Effector CD8-positive, alpha-beta T cell (primary cell): ENCODE measurements at regions not wholly inside any gene's neighbourhood (a gene's known extent, or its start where the extent isn't known, plus 50 kb on each side); places are given as distances from the start of the nearest gene placed in this dataset.

Experiments
- DNase-seq: peaks from one replicate; lab custom pipeline; 2025; lab: John Stamatoyannopoulos, UW

GRCh38 chr13:106234636-106235035, 300.8 kb downstream of the EFNB2 start:
- DNase-seq = no peak

- DNase-seq = no peak
Measured at GRCh38 chr13:106233134-106233735, 302.2 kb downstream of the EFNB2 start.

DNA sequence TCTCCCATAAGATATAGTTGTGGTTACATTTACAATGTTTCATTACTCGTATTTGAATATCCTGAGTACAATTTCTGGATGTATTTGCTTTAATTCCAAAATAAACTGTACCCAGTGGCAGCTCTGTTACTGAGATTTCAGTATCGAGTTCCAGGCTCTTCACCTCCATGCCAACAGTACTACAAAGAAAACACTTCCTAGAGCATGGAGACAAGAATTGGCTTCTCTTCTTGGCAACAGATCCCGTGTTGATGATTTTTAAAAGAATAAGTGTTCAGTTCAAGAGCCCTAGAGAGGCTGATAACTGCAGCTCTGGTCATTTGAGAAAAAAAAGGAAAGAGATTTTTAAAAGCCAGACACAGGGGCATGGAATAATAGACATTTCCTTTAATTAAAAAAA, 302.8 kb downstream of the EFNB2 start:
- DNase-seq = no peak

GRCh38 chr13:106230450-106230849, 305.0 kb downstream of the EFNB2 start:
- no peak for DNase-seq

- no peak for DNase-seq
Measured at GRCh38 chr13:106225126-106225525, 310.3 kb downstream of the EFNB2 start.

- DNase-seq = no peak
Measured at GRCh38 chr13:106220211-106220610, 315.3 kb downstream of the EFNB2 start.

GRCh38 chr13:106213028-106213757, 322.3 kb downstream of the EFNB2 start:
- DNase-seq = no peak

DNA sequence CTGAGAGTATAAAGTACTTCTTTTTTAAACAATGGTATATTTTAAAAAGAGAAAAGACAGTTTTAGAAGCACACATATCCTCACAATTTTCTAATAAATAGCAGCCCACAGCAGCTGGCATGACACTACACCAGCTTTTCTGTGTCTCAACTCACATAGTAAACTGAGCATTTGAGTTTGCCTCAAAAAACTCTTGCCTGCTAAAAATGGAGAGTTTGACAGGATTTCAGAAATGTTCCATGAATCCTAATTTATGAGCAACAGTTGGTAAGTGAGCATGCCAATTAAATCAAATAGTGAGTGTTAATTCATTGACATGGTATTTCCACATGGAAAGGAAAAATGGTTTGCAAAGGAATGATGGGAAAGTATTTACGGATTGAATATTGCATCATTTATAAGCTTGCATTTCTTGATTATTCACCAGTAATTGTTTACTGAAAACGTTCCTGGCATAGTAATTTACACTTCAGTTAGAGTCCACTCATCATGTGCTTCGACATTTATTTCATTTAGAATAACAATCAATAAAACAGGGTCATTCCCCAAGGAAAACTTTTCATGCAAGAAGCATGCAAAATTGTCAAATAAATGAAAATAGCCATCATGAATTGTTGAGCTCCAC, 323.0 kb downstream of the EFNB2 start:
- no peak for DNase-seq

DNA sequence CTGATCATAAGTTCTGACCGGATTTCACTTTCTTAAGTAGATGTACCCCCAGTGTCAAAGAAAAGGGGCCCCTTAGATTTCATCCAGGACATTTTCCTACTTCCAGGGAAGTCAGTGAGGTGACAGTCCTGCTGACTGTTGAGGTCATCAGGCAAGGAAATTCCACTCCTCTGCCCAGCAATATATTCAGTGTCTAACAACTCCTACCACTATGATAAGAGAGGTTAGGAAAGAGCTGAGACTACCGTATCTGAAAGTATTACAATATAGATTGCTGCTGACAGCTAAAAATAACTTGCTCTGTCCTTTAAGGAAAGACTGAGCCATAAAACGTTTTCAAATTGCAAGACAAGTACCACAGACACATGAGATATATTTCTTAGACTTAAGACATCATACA, 325.1 kb downstream of the EFNB2 start:
- DNase-seq = no peak

DNA sequence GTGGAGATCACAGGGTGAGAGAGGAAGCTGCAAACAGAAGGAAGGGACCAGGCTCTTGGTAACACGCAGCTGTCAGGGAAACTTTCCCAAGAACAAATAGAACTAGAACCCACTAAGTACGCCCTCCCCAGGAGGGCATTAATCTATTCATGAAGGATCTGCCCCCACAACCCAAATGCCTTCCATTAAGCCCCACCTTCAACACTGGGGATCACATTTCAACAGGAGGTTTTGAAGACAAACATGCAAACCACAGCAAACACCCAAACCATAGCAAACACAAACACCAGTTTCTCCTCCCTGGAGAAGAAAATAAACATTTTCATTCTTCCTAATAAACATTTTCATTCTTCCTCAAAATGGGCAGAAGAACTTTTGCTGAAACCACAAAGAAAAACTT, 329.6 kb downstream of the EFNB2 start:
- no peak for DNase-seq

GRCh38 chr13:106197496-106197895, 338.0 kb downstream of the EFNB2 start:
- no peak for DNase-seq

DNA sequence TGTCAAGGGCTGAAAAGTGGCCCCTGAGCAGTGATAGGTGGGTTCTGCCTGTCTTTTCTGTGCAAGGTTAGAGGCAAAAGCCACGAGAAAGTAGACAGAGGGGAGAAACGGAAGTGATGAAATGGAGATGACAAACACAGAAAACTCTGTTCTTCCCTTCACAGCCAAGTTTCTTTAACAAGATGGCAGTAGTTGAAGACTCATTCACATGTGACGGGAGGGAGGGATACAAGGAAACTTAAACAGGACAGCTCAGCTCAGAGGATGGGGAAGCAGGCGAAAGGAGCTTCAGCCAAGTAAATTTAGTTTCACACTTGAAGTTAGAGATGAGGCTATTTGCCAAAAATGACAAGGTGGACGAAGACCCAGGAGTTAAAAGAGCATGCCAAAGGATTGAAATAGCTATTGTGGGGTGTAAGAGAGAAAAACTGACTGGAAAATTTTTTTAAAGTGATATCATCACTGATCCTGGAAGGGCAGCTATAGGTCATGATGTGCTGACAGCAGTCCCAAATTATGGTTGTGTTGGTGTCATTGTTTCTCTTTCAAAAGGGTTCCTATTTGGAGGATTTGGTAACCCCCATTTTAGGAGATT, 347.9 kb downstream of the EFNB2 start:
- no peak for DNase-seq

- DNase-seq = no peak
Measured at GRCh38 chr13:106187101-106187500, 348.4 kb downstream of the EFNB2 start.

DNA sequence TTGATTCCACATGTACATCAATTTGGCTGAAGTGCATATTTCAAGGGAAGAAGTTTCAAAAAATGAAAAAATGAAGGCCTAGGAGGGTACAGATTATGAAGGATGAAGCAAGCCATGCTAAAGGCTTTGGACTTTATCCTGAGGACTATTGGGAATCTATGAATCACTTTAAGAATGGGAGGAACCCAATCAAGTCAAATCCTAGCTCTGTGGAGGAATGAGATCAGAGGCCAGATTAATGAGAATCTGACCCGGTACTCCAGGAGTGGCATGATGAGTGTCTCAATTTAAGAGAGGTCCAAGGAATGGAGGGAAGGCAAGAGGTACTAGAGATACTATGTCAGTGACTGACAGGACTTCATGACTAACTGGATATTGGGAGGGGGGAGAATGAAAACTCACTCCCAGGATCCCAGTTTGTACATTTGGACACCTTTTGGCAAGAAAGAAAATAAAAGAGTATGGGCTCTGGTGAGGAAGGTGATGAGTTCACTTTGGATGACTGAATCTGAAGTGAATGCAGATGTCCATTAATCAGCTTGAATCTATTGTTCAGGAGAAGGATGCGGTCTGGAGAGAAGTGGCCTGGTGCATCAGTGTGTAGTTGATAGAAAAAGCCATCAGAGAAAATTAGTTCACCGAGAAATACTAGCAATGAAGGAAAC, 349.0 kb downstream of the EFNB2 start:
- DNase-seq = no peak

DNA sequence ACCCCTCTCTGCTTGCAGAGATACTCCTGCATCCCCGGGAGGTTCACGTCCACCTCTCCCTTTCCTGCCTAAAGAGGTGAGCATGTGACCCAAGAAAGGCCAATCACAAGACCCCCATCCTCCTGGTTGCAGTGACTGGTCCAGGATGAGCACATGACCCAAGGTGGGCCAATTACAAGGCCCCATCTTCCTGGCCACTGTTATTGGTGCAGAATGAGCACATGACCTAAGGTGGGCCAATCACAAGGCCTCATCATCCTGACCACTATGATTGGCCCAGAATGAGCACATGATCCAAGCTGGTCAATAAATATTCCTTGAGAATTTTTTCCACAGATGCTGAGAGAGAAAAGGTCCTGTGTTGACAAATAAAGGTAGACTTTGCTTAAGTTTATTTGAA, 350.7 kb downstream of the EFNB2 start:
- no peak for DNase-seq

GRCh38 chr13:106183410-106184065, 351.9 kb downstream of the EFNB2 start:
- DNase-seq = no peak

- no peak for DNase-seq
Measured at GRCh38 chr13:106182404-106182803, 353.1 kb downstream of the EFNB2 start.

DNA sequence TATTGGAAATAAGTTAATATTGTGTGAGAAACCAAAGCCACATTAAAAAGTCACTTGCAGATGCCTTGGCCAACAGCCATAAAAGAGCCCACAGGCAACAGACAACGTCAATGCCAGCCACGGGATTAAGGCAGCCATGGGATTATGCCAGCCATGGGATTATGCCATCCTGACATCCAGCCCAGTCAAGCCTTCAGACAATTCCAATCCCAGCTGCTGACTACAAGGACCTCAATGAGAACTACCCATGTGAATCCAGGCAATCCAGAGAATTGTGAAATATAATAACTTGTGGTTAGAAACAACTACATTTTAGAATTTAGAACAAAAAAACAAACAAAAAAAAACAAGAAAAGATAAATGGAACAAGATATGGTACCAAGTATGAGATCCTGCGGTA, 356.6 kb downstream of the EFNB2 start:
- no peak for DNase-seq

DNA sequence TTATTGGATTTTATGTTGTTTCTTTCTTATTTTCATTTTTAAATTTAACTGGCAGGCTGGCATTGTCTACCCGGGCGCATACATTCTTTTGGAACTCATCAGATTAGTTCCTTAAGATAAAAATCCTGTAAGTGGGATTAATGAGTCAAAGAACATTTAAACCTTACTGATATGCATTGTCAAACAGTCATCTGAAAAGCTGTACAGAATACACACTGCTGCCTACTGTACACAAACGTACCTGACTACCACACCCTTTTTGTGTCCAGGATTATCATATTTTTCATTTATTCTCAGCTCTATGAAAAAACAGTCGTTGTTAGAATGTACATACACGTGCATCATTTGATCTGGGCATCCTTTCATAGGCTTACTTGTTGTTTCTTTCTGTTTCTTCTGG, 358.3 kb downstream of the EFNB2 start:
- no peak for DNase-seq

DNA sequence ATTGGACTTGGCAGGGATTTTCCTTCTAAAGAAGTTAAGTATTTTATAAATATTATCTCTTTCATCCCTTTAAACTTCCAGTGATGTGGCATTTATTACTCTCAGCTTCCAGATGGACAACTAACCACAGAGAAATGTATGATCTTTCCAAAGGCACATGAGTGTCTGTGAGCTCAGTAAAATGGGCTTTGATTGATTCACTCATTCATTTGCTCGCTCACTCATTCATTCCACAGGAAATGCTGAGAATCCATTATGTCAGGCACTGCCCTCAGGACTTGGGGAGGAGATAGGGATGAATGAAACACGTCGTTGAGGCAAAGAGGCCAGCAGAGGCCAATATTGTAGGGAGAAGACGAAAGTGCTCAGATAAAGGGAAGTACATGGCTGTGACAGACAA, 359.3 kb downstream of the EFNB2 start:
- no peak for DNase-seq

DNA sequence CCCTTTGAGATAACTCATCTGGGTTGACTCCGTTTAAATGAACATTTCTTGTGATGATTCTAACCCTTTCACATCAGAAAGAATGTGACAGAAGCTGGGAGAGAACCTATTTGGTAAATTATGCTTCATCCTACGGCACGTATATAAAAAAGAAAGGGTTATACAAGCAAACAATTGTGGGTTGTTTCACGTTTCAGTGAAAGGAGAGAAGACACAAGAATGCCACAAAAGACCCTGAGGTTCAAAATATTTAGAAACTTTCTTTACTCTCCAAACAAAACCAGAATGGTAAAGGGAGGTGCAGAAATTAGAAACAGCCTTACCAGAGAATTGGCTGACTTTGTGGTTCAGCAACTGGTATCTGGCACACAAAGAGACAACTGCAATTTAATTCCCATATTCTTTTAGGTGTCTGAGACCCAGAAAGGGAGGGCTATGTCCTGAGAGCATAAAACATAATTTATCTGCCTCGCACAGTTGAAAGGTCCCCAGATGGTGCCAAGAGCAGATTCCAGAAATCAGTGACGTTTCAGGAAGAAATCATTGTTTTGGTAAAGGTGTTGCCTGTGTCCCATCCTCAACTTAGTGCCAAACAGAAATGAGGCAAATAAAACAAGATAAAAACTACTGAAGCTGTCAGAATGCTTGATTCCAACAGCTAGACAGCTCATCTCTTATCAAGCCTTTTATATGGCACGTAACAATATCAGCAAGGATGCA, 361.4 kb downstream of the EFNB2 start:
- no peak for DNase-seq
